Keratinocyte (primary cell): ENCODE measurements at regions not wholly inside any gene's neighbourhood (a gene's known extent, or its start where the extent isn't known, plus 50 kb on each side); places are given as distances from the start of the nearest gene placed in this dataset.

Experiments
- DNase-seq: peaks from one replicate; pipeline ENCODE4 v3.0.0-alpha.2; 2011; ENCODE audit warnings: low read depth, missing footprints, low spot score
- FAIRE-seq: peaks from 2 replicates; lab custom pipeline; 2011; peaks lifted over from hg19 to GRCh38; lab: Jason Lieb, UNC
- H2AFZ ChIP-seq: 2 replicates; pipeline ENCODE4 v1.6.0; 2012; ENCODE audit warnings: low read length, control low read depth, inconsistent platforms; ENCODE audit not compliant: control insufficient read depth
- H3K27ac ChIP-seq: 2 replicates; pipeline ENCODE4 v1.5.1; 2011; ENCODE audit warnings: low read length; ENCODE audit not compliant: control insufficient read depth, insufficient read depth
- H3K27me3 ChIP-seq: 3 replicates; pipeline ENCODE4 v1.6.0; 2011; ENCODE audit warnings: low read length; ENCODE audit not compliant: control insufficient read depth, insufficient read depth; ENCODE audit errors: extremely low read depth
- H3K36me3 ChIP-seq, 2 experiments: 2 replicates in 1 of 2; 3 replicates in 1 of 2; pipeline ENCODE4 v1.5.1; 2011; ENCODE audit warnings: low read length in 2 of 2, mild to moderate bottlenecking in 1 of 2; ENCODE audit not compliant: control insufficient read depth in 2 of 2, insufficient read depth in 2 of 2; ENCODE audit errors: extremely low read depth in 1 of 2
- H3K4me1 ChIP-seq: 3 replicates; pipeline ENCODE4 v1.5.1; 2011; ENCODE audit warnings: low read length; ENCODE audit not compliant: control insufficient read depth, insufficient read depth; ENCODE audit errors: extremely low read depth
- H3K4me2 ChIP-seq: 3 replicates; pipeline ENCODE4 v1.6.0; 2011; ENCODE audit warnings: low read depth, low read length; ENCODE audit not compliant: control insufficient read depth, insufficient read depth; ENCODE audit errors: extremely low read depth
- H3K4me3 ChIP-seq, 3 experiments: fragments of 200-600 bp in 1 of 3; sonication (generic) in 1 of 3; 2 replicates in 2 of 3; 3 replicates in 1 of 3; pipeline ENCODE4 v1.5.1; 2011 to 2016; ENCODE audit warnings: low read length in 3 of 3, mild to moderate bottlenecking in 3 of 3, control low read depth in 2 of 3, inconsistent platforms in 1 of 3, low read depth in 1 of 3, mixed read lengths in 1 of 3, mixed run types in 1 of 3, moderate library complexity in 1 of 3; ENCODE audit not compliant: control insufficient read depth in 2 of 3, insufficient read depth in 2 of 3; ENCODE audit errors: extremely low read depth in 1 of 3
- H3K79me2 ChIP-seq: 2 replicates; pipeline ENCODE4 v1.6.0; 2012; ENCODE audit warnings: low read length; ENCODE audit not compliant: control insufficient read depth, insufficient read depth
- H3K9ac ChIP-seq: 3 replicates; pipeline ENCODE4 v1.6.0; 2011; ENCODE audit warnings: low read length; ENCODE audit not compliant: control insufficient read depth, insufficient read depth; ENCODE audit errors: extremely low read depth
- H3K9me1 ChIP-seq: 3 replicates; pipeline ENCODE4 v1.6.0; 2011; ENCODE audit warnings: low read length; ENCODE audit not compliant: control insufficient read depth, insufficient read depth; ENCODE audit errors: extremely low read depth
- H3K9me3 ChIP-seq: 2 replicates; pipeline ENCODE4 v1.5.1; 2012; ENCODE audit warnings: low read depth, low read length; ENCODE audit not compliant: control insufficient read depth
- H4K20me1 ChIP-seq: 3 replicates; pipeline ENCODE4 v1.6.0; 2011; ENCODE audit warnings: low read length; ENCODE audit not compliant: control insufficient read depth, insufficient read depth; ENCODE audit errors: extremely low read depth
- EZH2 ChIP-seq: IDR thresholded peaks from one replicate; pipeline ENCODE4 v1.6.1; 2012; ENCODE audit warnings: inconsistent platforms, mild to moderate bottlenecking, low read length, moderate library complexity
- dilution Hi-C: fragments of 300-500 bp; cut with MboI; formaldehyde crosslinking; loops from one replicate; pipeline ENCODE4 v1.7.0; 2020; ENCODE audit warnings: low sequenced_read_pairs; ENCODE audit not compliant: extremely low pct_ligation_motif_present
- TF ChIP-seq, protein P1 (sequence below), 3 experiments: IDR thresholded peaks in 1 of 3; conservative IDR thresholded peaks in 1 of 3; optimal IDR thresholded peaks in 1 of 3; 2 replicates in 2 of 3; 3 replicates in 1 of 3; pipeline versions ENCODE3 to v1.5.1; 2011; ENCODE audit warnings: low read length in 3 of 3, mild to moderate bottlenecking in 3 of 3, moderate library complexity in 2 of 3, control low read depth in 1 of 3, inconsistent platforms in 1 of 3; ENCODE audit not compliant: insufficient read depth in 2 of 3; ENCODE audit errors: extremely low read depth in 1 of 3

DNA sequence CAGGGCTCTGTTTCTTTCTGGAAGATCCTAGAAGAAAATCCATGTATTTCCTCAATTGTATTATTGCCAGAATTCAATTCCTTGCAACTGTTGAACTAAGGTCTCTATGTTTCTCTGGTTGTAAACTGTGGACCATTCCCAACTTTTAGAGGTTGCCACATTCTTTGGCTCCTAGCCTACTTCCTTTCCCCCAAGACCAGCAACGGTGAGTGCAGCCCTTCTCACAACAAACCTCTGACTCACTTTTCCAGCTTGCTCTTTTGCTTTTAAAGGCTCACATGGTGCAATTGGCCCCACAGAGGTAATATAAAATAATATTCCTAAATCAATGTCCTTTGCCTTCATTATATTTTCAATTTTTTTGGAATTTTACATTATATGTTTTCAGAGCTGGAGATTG, 371.3 kb downstream of the SLITRK5 start:
- dilution Hi-C loops = no loop called here
- Histone ChIP-seq H3K9me3 (no peaks in the 10 kb centered on the region), H2AFZ (no peak overlapping the region), H3K9ac (no peak overlapping the region), H4K20me1 (no peaks in the 10 kb centered on the region), H3K79me2 (no peaks in the 10 kb centered on the region), H3K4me2 (no peak overlapping the region), H3K4me1 (no peaks in the 10 kb centered on the region), H3K36me3 (no peaks in the 10 kb centered on the region), H3K4me3 (no peak overlapping the region), H3K27me3 (no peaks in the 10 kb centered on the region), H3K27ac (no peak overlapping the region), H3K9me1 (no peaks in the 10 kb centered on the region)
- FAIRE-seq (no peak), DNase-seq (no peak)
- TF ChIP-seq, protein P1, sequence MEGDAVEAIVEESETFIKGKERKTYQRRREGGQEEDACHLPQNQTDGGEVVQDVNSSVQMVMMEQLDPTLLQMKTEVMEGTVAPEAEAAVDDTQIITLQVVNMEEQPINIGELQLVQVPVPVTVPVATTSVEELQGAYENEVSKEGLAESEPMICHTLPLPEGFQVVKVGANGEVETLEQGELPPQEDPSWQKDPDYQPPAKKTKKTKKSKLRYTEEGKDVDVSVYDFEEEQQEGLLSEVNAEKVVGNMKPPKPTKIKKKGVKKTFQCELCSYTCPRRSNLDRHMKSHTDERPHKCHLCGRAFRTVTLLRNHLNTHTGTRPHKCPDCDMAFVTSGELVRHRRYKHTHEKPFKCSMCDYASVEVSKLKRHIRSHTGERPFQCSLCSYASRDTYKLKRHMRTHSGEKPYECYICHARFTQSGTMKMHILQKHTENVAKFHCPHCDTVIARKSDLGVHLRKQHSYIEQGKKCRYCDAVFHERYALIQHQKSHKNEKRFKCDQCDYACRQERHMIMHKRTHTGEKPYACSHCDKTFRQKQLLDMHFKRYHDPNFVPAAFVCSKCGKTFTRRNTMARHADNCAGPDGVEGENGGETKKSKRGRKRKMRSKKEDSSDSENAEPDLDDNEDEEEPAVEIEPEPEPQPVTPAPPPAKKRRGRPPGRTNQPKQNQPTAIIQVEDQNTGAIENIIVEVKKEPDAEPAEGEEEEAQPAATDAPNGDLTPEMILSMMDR (optimal IDR thresholded peaks at IDR 0.05 in 1 of 3, IDR thresholded peaks at IDR 0.05 in 1 of 3, conservative IDR thresholded peaks at IDR 0.05 in 1 of 3; ENCODE audit: extremely low read depth in 1 of 3, insufficient read depth in 2 of 3, low read length in 3 of 3) = no peak
- no peak for TF ChIP-seq EZH2

- H3K79me2 ChIP-seq = no peaks in the 10 kb centered on the region
- FAIRE-seq = no peak
- no peaks in the 10 kb centered on the region for H3K27me3 ChIP-seq
- no peaks in the 10 kb centered on the region for H4K20me1 ChIP-seq
- no peak overlapping the region for H3K4me3 ChIP-seq
- no peak overlapping the region for H2AFZ ChIP-seq
- no peaks in the 10 kb centered on the region for H3K36me3 ChIP-seq
- H3K27ac ChIP-seq = no peak overlapping the region
- H3K9me3 ChIP-seq = no peaks in the 10 kb centered on the region
- DNase-seq = no peak
- dilution Hi-C loops = no loop called here
- no peak overlapping the region for H3K4me2 ChIP-seq
- no peaks in the 10 kb centered on the region for H3K4me1 ChIP-seq
- no peaks in the 10 kb centered on the region for H3K9me1 ChIP-seq
- H3K9ac ChIP-seq = no peak overlapping the region
- TF ChIP-seq EZH2 = no peak
- TF ChIP-seq, protein P1 (optimal IDR thresholded peaks at IDR 0.05 in 1 of 3, IDR thresholded peaks at IDR 0.05 in 1 of 3, conservative IDR thresholded peaks at IDR 0.05 in 1 of 3; ENCODE audit: extremely low read depth in 1 of 3, insufficient read depth in 2 of 3, low read length in 3 of 3) = no peak
These were observed 380.7 kb downstream of the SLITRK5 start for GRCh38 chr13:88051746-88052482.
